ENCODE measurements at regions not wholly inside any gene's neighbourhood (a gene's known extent, or its start where the extent isn't known, plus 50 kb on each side); places are given as distances from the start of the nearest gene placed in this dataset.
A peak's percentile ranks its signal among the peaks of the same experiment; 100 is the strongest.

- DNase-seq (ENCODE audit: low spot score), result peak; percentile 78
Observed at GRCh38 chr9:96087669-96088299, 212.3 kb downstream of the ERCC6L2 start.

GRCh38 chr9:96086936-96087571, 211.6 kb downstream of the ERCC6L2 start:
- DNase-seq (ENCODE audit: low spot score), result no peak

GRCh38 chr9:96085491-96086143, 210.1 kb downstream of the ERCC6L2 start:
- DNase-seq (ENCODE audit: low spot score), result no peak

DNA sequence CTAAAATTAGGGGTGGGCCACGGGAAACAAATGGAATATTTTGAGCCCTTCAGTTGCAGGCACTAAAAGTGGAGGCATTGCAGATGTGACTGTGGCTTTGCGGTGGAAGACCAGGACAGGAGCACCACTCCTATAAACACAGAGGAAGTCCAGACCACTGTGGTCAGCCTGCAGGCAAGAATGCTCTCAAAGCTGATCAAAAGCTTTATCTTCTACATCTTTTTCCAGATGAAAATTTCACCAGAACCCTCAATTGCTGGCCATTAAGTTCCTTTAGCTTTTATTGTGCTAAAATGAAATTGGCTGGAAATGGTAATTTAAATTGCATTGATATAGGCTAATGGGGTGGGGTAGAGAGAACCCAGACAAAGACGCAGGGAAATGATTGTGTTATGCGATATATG, 208.8 kb downstream of the ERCC6L2 start:
- DNase-seq (ENCODE audit: low spot score), result peak; percentile 69

DNA sequence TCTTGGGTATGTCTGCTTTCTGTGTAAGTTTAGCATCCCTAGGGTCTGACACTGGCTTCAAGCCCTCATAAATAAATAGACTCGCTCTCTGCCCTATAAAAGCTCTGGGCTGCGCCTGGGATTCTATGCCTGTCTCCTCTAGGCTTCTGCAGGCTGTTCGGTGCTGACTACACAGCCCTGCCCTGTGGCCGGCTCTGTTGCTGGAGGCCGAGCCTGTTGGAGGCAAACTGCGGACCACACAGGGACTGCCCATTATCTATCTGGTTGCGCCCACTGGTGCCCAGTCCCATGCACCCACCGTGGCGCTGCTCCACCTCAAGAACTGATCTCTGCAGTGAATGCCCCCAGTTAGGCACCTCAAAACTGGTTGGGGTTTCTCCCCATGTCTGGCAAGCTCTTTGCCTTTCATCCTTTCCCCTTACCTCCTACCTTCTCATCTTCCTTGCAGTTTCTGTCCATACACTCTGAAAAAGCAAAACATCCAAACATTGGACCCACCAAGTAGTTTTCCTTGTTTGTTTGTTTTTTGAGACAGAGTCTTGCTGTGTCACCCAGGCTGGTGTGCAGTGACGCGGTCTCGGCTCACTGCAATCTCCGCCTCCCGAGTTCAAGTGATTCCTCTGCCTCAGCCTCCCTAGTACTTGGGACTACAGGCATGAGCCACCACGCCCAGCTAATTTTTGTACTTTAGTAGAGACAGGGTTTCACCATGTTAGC, 207.2 kb downstream of the ERCC6L2 start:
- no peak for DNase-seq (ENCODE audit: low spot score)

GRCh38 chr9:96080364-96080763, 204.9 kb downstream of the ERCC6L2 start:
- no peak for DNase-seq (ENCODE audit: low spot score)

DNA sequence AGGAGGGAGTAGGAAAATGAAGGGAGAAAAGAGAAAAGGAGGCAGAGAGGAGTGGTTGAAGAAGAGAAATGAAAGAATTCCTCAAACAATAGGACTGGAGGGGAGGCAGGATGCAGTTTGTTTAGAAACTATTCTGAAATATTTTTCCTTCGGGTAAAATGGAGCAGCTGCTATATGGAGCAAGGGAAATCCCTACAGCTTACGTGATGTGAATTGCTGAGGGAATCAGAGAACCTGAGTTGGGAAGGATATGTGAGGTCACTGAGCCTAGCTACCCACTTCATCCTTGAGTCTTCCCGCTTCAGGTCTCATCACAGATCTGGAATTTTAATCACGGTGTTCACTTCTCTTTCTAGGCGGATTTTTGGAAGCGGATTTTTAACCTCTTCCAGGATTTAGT, 204.3 kb downstream of the ERCC6L2 start:
- DNase-seq (ENCODE audit: low spot score), result no peak

- no peak for DNase-seq (ENCODE audit: low spot score)
Observed at GRCh38 chr9:96078897-96079490, 203.5 kb downstream of the ERCC6L2 start.

GRCh38 chr9:96075757-96076156, 200.3 kb downstream of the ERCC6L2 start:
- no peak for DNase-seq (ENCODE audit: low spot score)

DNA sequence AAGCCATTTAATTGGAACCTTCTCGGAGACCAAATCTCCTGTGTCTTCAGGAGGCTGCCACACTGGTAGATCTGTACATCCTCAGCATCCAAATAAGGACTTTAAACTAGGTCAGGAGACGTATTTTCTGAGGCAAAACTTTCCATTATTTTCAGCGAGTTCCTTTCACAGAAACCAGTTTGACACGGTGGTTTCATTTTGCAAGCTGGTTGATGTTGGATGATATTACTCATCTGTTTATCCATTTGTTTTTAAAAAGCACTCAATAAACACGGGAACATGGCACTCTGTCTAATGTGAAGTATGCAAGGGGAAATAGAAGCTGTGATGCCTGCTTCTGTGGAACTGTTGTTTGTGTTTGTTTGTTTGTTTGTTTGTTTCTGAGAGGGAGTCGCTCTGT, 199.6 kb downstream of the ERCC6L2 start:
- no peak for DNase-seq (ENCODE audit: low spot score)

DNA sequence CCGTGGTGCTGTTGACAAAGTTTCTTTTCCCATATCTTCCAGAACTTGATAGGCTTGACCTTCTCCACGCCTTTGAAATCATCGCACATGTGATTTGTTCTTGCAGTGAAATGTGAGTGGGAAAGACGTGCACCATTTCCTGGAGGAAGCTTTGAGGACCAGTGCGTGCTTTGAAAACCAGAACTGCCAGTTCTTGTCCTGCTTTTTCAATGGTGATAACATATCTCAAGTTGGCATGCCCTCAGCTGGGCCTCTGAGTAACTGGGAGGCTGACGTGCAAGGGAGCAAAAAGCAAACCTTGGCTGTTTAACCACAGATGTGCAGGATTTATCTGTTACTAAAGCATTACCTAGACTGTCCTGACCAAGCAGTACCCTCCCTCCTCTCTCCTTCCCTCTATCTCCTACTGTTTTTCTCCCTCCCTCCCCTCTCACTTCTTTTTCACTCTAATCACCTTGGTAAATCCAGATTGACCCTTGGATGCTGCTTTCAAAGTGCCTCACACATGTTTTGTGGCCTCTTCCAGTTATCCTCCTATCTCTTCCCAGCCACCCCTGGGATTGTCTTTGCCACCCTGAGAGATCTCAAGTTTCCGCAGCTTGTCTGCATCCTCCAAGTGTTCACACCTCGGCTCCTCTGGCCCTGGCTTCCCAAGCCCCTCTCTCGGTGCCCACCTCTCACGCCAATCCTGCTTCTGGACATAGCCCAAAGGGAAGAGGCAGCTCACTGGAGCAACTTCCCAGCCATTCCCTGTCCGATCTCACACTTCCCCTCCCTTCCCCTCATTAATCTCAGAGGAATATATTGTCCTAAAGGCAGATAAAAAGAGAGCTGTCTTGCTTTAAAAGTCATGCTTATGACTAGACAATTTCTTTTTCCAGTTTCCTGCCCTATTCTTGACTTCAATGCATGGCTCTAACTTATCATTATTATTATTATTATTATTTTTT, 198.3 kb downstream of the ERCC6L2 start:
- DNase-seq (ENCODE audit: low spot score), result no peak

- DNase-seq (ENCODE audit: low spot score), result no peak
Observed at GRCh38 chr9:96072930-96073329, 197.4 kb downstream of the ERCC6L2 start.

GRCh38 chr9:96071815-96072124, 196.3 kb downstream of the ERCC6L2 start:
- no peak for DNase-seq (ENCODE audit: low spot score)

DNA sequence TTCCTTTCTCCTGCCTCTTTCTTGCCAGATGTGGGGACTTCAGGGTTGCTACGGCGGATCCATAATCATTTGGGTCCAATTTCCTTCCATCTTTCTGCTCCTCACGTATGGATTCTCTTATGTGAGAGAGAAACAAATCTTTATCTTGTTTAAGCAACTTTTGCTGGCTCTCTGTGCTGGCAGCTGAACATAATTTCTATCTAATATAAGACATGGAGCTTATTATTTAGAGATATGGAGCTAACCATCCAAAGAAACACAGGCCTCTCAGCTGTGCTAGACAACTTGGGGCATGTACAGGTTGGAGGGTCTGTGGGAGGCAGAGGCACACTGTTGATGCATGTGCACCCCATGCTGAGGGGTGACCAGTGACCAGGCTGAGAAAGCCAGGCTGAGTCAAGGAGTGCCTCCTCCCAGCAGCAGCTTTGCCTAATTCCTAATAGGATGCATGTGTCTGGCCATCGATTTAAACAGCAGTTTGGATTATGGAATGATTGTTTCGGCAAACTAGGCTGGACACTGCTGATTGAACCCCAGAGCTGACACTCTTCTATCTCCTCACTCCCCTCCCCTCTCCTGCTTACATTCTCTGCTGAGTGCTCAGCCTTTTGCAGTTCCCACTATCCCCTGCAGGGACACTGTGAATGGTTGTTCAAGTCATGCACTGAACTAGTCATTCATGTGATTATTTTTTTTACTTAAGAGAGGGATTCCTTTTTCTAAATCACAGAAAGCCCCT, 195.8 kb downstream of the ERCC6L2 start:
- peak; percentile 38 for DNase-seq (ENCODE audit: low spot score)

DNA sequence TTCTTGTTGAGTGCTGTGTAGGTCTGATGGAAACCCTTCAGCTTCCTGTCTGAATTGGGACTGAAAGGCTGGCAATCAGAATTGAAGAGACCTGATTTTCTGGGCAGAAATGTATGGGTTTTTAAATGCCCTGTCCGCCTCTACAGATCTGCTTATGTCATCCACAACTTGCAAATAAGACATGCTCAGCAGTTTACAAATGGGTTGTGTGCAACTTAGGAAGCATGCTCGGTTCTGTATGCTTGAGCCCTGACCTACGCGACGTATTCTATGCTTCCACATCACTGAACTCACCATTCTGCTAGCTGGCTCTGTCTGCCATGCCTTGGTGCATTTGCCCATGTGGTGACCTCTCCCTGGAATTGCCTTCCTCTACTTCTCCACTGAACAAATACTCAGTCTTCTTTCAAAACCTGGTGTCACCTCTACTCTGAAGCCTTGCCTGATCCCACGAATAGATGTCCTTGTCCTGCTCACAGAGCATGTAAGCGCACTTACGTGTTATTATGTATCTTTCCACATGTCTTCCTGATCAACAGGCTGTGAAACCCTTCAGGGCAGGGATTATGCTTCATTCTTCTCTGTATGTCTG, 194.2 kb downstream of the ERCC6L2 start:
- no peak for DNase-seq (ENCODE audit: low spot score)

DNA sequence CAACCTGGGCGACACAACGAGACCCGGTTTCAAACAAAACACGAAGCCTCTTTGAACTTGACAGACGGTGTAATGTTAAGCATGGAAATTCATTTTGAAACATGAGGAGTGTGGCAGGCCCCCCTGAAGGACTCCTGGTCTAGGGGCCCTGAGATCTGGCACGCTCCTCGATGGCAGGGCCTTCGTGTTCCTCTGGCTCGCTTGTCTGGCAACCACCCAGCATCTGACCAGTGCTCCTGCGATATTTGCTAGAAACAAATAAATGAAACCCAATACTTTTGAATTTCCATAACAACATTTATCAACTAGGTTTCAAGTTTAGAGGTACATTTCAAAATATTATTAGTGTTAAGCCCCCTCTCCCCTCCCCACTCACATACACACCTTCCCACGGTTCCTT, 193.0 kb downstream of the ERCC6L2 start:
- DNase-seq (ENCODE audit: low spot score), result no peak

DNA sequence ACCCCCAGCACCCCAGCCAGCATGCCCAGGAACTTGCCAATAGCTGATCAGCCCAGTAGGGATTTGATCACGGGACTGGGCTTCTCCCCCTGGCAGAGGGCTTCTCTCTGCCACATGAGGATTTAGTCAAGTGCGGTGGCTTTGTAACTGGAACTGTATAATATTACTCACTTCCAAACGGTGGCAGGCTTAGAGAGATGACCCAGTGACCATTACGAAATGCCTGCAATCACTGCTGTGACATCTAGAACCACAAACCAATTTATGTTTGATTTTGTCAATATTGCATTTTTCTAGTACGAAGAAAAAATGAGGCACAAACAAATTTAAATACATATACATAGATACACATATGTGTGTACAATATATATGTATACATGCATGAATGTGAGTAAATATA, 192.1 kb downstream of the ERCC6L2 start:
- no peak for DNase-seq (ENCODE audit: low spot score)

DNA sequence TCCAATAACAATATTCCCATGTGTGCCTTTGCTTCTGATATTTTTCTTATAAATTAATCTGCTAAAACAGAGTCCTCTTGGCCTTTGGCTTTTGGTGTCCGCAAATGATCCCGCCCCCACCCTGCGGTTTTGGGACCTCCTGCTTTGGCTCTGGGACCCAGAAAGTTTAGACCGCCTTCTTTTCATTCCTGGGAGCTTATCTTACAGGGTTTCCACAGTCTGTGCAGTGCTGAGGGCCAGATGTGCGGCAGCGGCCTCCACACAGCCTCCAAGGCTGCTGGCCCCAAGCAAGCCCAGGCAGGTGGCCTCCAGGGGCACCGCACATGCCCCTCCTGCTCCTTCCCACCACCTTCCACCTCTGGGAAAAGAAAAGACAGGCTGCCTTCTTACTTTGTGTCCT, 191.5 kb downstream of the ERCC6L2 start:
- no peak for DNase-seq (ENCODE audit: low spot score)

GRCh38 chr9:96065482-96066251, 190.2 kb downstream of the ERCC6L2 start:
- DNase-seq (ENCODE audit: low spot score), result no peak
